Neural cell (in vitro differentiated cells): ENCODE measurements at regions not wholly inside any gene's neighbourhood (a gene's known extent, or its start where the extent isn't known, plus 50 kb on each side); places are given as distances from the start of the nearest gene placed in this dataset.

ENCODE experiments used
- H2AFZ ChIP-seq: fragments of 200-600, 300-800 bp; sonication (generic), shearing (Covaris generic); 2 replicates; pipeline ENCODE4 v1.6.0; 2014; ENCODE audit warnings: low read depth, mild to moderate bottlenecking, antibody characterized with exemption, low read length, moderate library complexity
- H3F3A ChIP-seq: fragments of 200-600 bp; shearing (Covaris generic); 2 replicates; pipeline ENCODE4 v1.6.1; 2016; ENCODE audit warnings: mild to moderate bottlenecking, moderate library complexity, mixed read lengths, antibody characterized with exemption, low read length; ENCODE audit not compliant: insufficient read depth, poor library complexity, severe bottlenecking
- H3K27ac ChIP-seq: fragments of 200-600, 300-800 bp; sonication (generic), shearing (Covaris generic); 2 replicates; pipeline ENCODE4 v1.5.1; 2014; ENCODE audit warnings: mild to moderate bottlenecking, low read length, moderate library complexity
- H3K27me3 ChIP-seq: fragments of 300-800, 200-600 bp; sonication (generic), shearing (Covaris generic); 2 replicates; pipeline ENCODE4 v1.6.0; 2014; ENCODE audit warnings: mild to moderate bottlenecking, low read depth, low read length, moderate library complexity; ENCODE audit not compliant: insufficient read depth
- H3K36me3 ChIP-seq: fragments of 300-800, 200-600 bp; sonication (generic), shearing (Covaris generic); 2 replicates; pipeline ENCODE4 v1.5.1; 2014; ENCODE audit warnings: mild to moderate bottlenecking, antibody characterized with exemption, low read length, moderate library complexity; ENCODE audit not compliant: insufficient read depth
- H3K4me2 ChIP-seq: fragments of 300-800, 200-600 bp; sonication (generic), shearing (Covaris generic); 2 replicates; pipeline ENCODE4 v1.6.0; 2014; ENCODE audit warnings: mild to moderate bottlenecking, low read length
- H3K4me3 ChIP-seq: fragments of 300-800, 200-600 bp; sonication (generic), shearing (Covaris generic); 2 replicates; pipeline ENCODE4 v1.5.1; 2014; ENCODE audit warnings: mild to moderate bottlenecking, low read length, moderate library complexity
- H3K79me2 ChIP-seq: fragments of 200-600 bp; shearing (Covaris generic); replicated peaks from 2 replicates; pipeline ENCODE4 v1.6.0; 2014; ENCODE audit warnings: mild to moderate bottlenecking, low read length, moderate library complexity; ENCODE audit not compliant: insufficient read depth
- H3K9ac ChIP-seq: fragments of 300-800, 200-600 bp; sonication (generic), shearing (Covaris generic); 2 replicates; pipeline ENCODE4 v1.6.1; 2016; ENCODE audit warnings: mild to moderate bottlenecking, low read length, mixed read lengths
- H3K9me2 ChIP-seq: fragments of 200-600 bp; shearing (Covaris generic); 2 replicates; pipeline ENCODE4 v1.6.1; 2016; ENCODE audit warnings: mild to moderate bottlenecking, low read length, mixed read lengths; ENCODE audit not compliant: insufficient read depth
- H3K9me3 ChIP-seq: fragments of 200-600, 300-800 bp; sonication (generic), shearing (Covaris generic); 2 replicates; pipeline ENCODE4 v1.6.1; 2016; ENCODE audit warnings: mild to moderate bottlenecking, mixed run types, low read length, moderate library complexity, mixed read lengths
- H4K20me1 ChIP-seq: fragments of 200-600 bp; shearing (Covaris generic); 2 replicates; pipeline ENCODE4 v1.6.1; 2016; ENCODE audit warnings: mild to moderate bottlenecking, mixed run types; ENCODE audit not compliant: insufficient read depth
- EP300 ChIP-seq: fragments of 450-650 bp; conservative IDR thresholded peaks from 2 replicates; pipeline ENCODE4 v1.6.1; 2014; ENCODE audit warnings: antibody characterized with exemption, mild to moderate bottlenecking, moderate library complexity; ENCODE audit not compliant: poor library complexity, severe bottlenecking
- EZH2 ChIP-seq: fragments of 200-600, 300-800 bp; shearing (Covaris generic), sonication (generic); IDR thresholded peaks from 2 replicates; pipeline ENCODE4 v1.6.1; 2014; ENCODE audit warnings: antibody characterized with exemption, low read length, borderline replicate concordance, mild to moderate bottlenecking; ENCODE audit not compliant: insufficient read depth, poor library complexity, severe bottlenecking
- MXI1 ChIP-seq: fragments of 450-650 bp; conservative IDR thresholded peaks from 2 replicates; pipeline ENCODE4 v1.6.1; 2014; ENCODE audit warnings: antibody characterized with exemption, mild to moderate bottlenecking; ENCODE audit not compliant: poor library complexity, severe bottlenecking
- POLR2AphosphoS5 ChIP-seq: IDR thresholded peaks from 2 replicates; pipeline ENCODE4 v1.6.1; 2012
- RAD21 ChIP-seq: fragments of 450-650 bp; conservative IDR thresholded peaks from 2 replicates; pipeline ENCODE4 v1.6.1; 2014; ENCODE audit warnings: antibody characterized with exemption, mild to moderate bottlenecking, moderate library complexity
- SMC3 ChIP-seq: fragments of 450-650 bp; conservative IDR thresholded peaks from 2 replicates; pipeline ENCODE4 v1.6.1; 2014; ENCODE audit warnings: antibody characterized with exemption, mild to moderate bottlenecking, moderate library complexity; ENCODE audit not compliant: poor library complexity
- TAF1 ChIP-seq: IDR thresholded peaks from 2 replicates; pipeline ENCODE4 v1.6.1; 2012; ENCODE audit warnings: low read depth
- TF ChIP-seq, protein P1 (sequence below): fragments of 450-650 bp; IDR thresholded peaks from 2 replicates; pipeline ENCODE4 v1.5.1; 2014; ENCODE audit warnings: antibody characterized with exemption, mild to moderate bottlenecking, moderate library complexity; ENCODE audit not compliant: poor library complexity, severe bottlenecking
- TF ChIP-seq, protein P2 (sequence below): IDR thresholded peaks from 2 replicates; pipeline ENCODE4 v1.6.1; 2012; ENCODE audit warnings: borderline replicate concordance

GRCh38 chr19:30216453-30216852, 155.7 kb upstream of the ZNF536 start:
- Histone ChIP-seq H3K9ac (no peak overlapping the region), H3K27ac (no peak overlapping the region), H3K4me3 (no peak overlapping the region), H3F3A (no peaks in the 10 kb centered on the region), H3K79me2 (no peaks in the 10 kb centered on the region), H2AFZ (no peak overlapping the region), H3K9me3 (no peaks in the 10 kb centered on the region), H4K20me1 (no peaks in the 10 kb centered on the region), H3K9me2 (no peaks in the 10 kb centered on the region), H3K36me3 (no peaks in the 10 kb centered on the region), H3K27me3 (peaks cover 9% of the 10 kb centered on the region), H3K4me2 (no peak overlapping the region)
- TF ChIP-seq, protein P1, sequence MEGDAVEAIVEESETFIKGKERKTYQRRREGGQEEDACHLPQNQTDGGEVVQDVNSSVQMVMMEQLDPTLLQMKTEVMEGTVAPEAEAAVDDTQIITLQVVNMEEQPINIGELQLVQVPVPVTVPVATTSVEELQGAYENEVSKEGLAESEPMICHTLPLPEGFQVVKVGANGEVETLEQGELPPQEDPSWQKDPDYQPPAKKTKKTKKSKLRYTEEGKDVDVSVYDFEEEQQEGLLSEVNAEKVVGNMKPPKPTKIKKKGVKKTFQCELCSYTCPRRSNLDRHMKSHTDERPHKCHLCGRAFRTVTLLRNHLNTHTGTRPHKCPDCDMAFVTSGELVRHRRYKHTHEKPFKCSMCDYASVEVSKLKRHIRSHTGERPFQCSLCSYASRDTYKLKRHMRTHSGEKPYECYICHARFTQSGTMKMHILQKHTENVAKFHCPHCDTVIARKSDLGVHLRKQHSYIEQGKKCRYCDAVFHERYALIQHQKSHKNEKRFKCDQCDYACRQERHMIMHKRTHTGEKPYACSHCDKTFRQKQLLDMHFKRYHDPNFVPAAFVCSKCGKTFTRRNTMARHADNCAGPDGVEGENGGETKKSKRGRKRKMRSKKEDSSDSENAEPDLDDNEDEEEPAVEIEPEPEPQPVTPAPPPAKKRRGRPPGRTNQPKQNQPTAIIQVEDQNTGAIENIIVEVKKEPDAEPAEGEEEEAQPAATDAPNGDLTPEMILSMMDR, result no peak
- TF ChIP-seq EP300 (no peak), TAF1 (no peak), MXI1 (no peak)

GRCh38 chr19:30217461-30217860, 154.7 kb upstream of the ZNF536 start:
- Histone ChIP-seq H3K4me2 (no peak overlapping the region), H3K36me3 (no peaks in the 10 kb centered on the region), H3K27ac (no peak overlapping the region), H3K79me2 (no peaks in the 10 kb centered on the region), H4K20me1 (no peaks in the 10 kb centered on the region), H3K9me2 (no peaks in the 10 kb centered on the region), H2AFZ (no peak overlapping the region), H3K4me3 (no peak overlapping the region), H3K9me3 (no peaks in the 10 kb centered on the region), H3K9ac (no peak overlapping the region), H3F3A (no peaks in the 10 kb centered on the region), H3K27me3 (peaks cover 19% of the 10 kb centered on the region)
- TF ChIP-seq, protein P1, result no peak
- TF ChIP-seq TAF1, result no peak
- no peak for TF ChIP-seq EP300

GRCh38 chr19:30219702-30220101, 152.5 kb upstream of the ZNF536 start:
- H3F3A ChIP-seq, result no peaks in the 10 kb centered on the region
- no peaks in the 10 kb centered on the region for H4K20me1 ChIP-seq
- no peaks in the 10 kb centered on the region for H3K9me2 ChIP-seq
- no peak overlapping the region for H3K4me2 ChIP-seq
- H3K79me2 ChIP-seq, result no peaks in the 10 kb centered on the region
- no peaks in the 10 kb centered on the region for H3K9me3 ChIP-seq
- no peak overlapping the region for H3K4me3 ChIP-seq
- no peak overlapping the region for H2AFZ ChIP-seq
- no peak for TF ChIP-seq EZH2
- TF ChIP-seq, protein P1, result no peak
- no peak for TF ChIP-seq TAF1
- no peak for TF ChIP-seq MXI1
- TF ChIP-seq POLR2AphosphoS5, result no peak
- TF ChIP-seq SMC3, result no peak
- TF ChIP-seq RAD21, result no peak
- TF ChIP-seq, protein P2, sequence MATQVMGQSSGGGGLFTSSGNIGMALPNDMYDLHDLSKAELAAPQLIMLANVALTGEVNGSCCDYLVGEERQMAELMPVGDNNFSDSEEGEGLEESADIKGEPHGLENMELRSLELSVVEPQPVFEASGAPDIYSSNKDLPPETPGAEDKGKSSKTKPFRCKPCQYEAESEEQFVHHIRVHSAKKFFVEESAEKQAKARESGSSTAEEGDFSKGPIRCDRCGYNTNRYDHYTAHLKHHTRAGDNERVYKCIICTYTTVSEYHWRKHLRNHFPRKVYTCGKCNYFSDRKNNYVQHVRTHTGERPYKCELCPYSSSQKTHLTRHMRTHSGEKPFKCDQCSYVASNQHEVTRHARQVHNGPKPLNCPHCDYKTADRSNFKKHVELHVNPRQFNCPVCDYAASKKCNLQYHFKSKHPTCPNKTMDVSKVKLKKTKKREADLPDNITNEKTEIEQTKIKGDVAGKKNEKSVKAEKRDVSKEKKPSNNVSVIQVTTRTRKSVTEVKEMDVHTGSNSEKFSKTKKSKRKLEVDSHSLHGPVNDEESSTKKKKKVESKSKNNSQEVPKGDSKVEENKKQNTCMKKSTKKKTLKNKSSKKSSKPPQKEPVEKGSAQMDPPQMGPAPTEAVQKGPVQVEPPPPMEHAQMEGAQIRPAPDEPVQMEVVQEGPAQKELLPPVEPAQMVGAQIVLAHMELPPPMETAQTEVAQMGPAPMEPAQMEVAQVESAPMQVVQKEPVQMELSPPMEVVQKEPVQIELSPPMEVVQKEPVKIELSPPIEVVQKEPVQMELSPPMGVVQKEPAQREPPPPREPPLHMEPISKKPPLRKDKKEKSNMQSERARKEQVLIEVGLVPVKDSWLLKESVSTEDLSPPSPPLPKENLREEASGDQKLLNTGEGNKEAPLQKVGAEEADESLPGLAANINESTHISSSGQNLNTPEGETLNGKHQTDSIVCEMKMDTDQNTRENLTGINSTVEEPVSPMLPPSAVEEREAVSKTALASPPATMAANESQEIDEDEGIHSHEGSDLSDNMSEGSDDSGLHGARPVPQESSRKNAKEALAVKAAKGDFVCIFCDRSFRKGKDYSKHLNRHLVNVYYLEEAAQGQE, result no peak
- no peak overlapping the region for H3K27ac ChIP-seq
- H3K36me3 ChIP-seq, result no peaks in the 10 kb centered on the region
- peaks cover 40% of the 10 kb centered on the region for H3K27me3 ChIP-seq
- H3K9ac ChIP-seq, result no peak overlapping the region
